Testis (tissue), 2 donors: ENCODE measurements at regions not wholly inside any gene's neighbourhood (a gene's known extent, or its start where the extent isn't known, plus 50 kb on each side); places are given as distances from the start of the nearest gene placed in this dataset.
A peak's percentile ranks its signal among the peaks of the same experiment; 100 is the strongest.

Experiments
- DNase-seq: peaks from one replicate; pipeline ENCODE4 v3.0.0-alpha.2; 2019
- H3K27ac ChIP-seq, 2 donors: fragments of 200-600 bp; sonication (generic); one replicate each; pipeline ENCODE4 v1.5.1; 2019
- H3K27me3 ChIP-seq: fragments of 200-600 bp; sonication (generic); one replicate; pipeline ENCODE4 v1.5.1; 2019
- H3K36me3 ChIP-seq: fragments of 200-600 bp; sonication (generic); one replicate; pipeline ENCODE4 v1.5.1; 2017; ENCODE audit warnings: low read depth; ENCODE audit errors: missing control alignments
- H3K4me1 ChIP-seq: fragments of 200-600 bp; sonication (generic); one replicate; pipeline ENCODE4 v1.5.1; 2019
- H3K4me3 ChIP-seq, 2 donors: fragments of 200-600 bp; sonication (generic); one replicate each; pipeline ENCODE4 v1.5.1; 2017 to 2019
- H3K9me3 ChIP-seq: fragments of 200-600 bp; sonication (generic); one replicate; pipeline ENCODE4 v1.5.1; 2017
- POLR2A ChIP-seq: fragments of 450-650 bp; IDR thresholded peaks from one replicate; pipeline ENCODE4 v1.6.1; 2017; ENCODE audit warnings: antibody characterized with exemption, mild to moderate bottlenecking, moderate library complexity
- WGBS, 2 donors: methylation state at CpG; one replicate each; pipeline ENCODE4 v1.1.5; 2018; 5-methylcytosine and 5-hydroxymethylcytosine counted together
- intact Hi-C: fragments of 100-400 bp; cut with DNase I; formaldehyde crosslinking; loops from one replicate; pipeline ENCODE4 v1.15.1; 2023; ENCODE audit warnings: low total_unique reads
- TF ChIP-seq, protein P1 (sequence below), 3 experiments: fragments of 450-650 bp in 2 of 3; fragments of 200-600 bp in 1 of 3; sonication (generic) in 1 of 3; IDR thresholded peaks; one replicate each; pipeline ENCODE4 v1.5.1; 2016 to 2019; ENCODE audit warnings: antibody characterized with exemption in 3 of 3, mild to moderate bottlenecking in 2 of 3, moderate library complexity in 1 of 3

DNA sequence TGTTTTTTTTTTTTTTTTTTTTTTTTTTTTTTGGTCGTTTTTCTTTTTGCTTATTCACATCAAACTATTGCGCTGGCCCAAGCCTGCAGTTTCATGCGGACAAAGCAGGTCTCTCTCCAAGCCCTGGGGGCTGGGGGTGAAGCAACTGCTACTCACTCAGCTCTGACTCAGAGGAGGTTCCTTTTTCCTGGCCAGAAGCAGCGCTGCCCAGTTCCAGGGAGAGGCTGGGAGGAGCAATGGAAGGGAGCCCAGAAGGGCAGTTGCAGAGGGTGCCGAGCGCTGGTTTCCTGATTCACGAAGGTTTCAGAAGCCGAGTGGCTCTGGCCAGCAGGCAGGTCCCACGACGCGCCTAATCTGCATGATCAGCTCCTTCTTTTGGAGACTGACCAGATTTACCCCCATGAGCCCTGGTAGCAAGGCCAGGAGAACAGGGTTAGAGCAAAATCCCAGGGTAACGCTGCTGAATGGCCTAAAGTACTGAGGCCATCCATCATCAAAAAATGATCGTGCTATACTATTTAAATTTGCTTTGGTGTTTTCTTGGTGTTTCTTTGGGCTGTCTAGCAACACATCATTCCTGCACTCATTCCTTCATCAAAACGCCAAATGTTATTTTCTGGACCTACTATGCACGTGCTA, 144.7 kb upstream of the SOX9 start:
- Histone ChIP-seq H3K4me1 (no peaks in the 10 kb centered on the region), H3K9me3 (no peaks in the 10 kb centered on the region), H3K4me3 (no peak overlapping the region), H3K36me3 (no peaks in the 10 kb centered on the region), H3K27ac (no peak overlapping the region), H3K27me3 (no peaks in the 10 kb centered on the region)
- intact Hi-C loops = no loop called here
- peak; percentile 47 for DNase-seq
- no peak for TF ChIP-seq POLR2A
- TF ChIP-seq, protein P1, sequence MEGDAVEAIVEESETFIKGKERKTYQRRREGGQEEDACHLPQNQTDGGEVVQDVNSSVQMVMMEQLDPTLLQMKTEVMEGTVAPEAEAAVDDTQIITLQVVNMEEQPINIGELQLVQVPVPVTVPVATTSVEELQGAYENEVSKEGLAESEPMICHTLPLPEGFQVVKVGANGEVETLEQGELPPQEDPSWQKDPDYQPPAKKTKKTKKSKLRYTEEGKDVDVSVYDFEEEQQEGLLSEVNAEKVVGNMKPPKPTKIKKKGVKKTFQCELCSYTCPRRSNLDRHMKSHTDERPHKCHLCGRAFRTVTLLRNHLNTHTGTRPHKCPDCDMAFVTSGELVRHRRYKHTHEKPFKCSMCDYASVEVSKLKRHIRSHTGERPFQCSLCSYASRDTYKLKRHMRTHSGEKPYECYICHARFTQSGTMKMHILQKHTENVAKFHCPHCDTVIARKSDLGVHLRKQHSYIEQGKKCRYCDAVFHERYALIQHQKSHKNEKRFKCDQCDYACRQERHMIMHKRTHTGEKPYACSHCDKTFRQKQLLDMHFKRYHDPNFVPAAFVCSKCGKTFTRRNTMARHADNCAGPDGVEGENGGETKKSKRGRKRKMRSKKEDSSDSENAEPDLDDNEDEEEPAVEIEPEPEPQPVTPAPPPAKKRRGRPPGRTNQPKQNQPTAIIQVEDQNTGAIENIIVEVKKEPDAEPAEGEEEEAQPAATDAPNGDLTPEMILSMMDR (IDR thresholded peaks at IDR 0.05) = no peak
- WGBS, 2 donors = 12 to 35% methylated on average over 13 to 15 of the region's 15 CpGs

DNA sequence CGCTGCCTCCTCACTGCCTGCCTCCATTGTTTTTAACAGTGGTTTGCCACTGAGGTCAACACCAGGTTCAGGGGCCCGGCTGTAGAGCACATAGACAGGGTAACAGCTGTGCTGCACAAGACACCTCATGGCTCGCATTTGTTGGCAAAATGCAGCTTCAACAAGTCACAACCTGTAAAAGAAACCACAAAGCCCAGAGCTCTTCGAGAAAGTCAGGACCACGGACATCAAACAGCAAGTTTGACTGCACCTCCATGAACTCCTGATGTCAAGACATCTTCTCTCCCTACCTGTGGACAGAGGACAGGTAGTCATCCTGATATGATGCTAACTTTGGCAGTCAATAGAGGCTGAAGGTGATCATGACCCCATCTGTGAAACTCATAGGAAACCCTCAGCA, 142.4 kb upstream of the SOX9 start:
- 59 to 93% methylated on average over 4 to 5 of the region's 5 CpGs for WGBS, 2 donors
- Histone ChIP-seq H3K36me3 (no peaks in the 10 kb centered on the region), H3K27me3 (no peaks in the 10 kb centered on the region), H3K4me3 (no peak overlapping the region), H3K4me1 (no peaks in the 10 kb centered on the region), H3K9me3 (no peaks in the 10 kb centered on the region), H3K27ac (no peak overlapping the region)
- intact Hi-C loops = no loop called here
- DNase-seq = no peak
- TF ChIP-seq, protein P1 (IDR thresholded peaks at IDR 0.05) = no peak
- no peak for TF ChIP-seq POLR2A

DNA sequence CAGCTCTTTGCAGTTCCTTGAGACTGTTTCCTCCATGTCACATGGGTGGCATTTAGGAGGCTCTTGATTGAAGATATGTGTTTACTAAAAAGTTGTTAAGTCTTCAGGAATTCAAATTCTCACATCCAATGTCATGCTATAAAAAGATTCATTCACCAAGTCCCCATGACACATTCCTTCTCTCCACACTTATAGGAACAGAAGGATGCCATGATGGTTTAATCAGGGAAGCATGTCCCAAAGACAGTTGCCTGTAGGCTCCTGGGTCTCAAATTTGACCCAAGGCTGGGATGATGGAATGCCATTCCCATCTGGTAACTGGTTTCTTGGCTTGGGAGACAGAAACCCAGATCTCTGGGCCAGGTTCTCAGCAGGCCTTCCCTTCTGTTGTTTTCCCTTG, 140.6 kb upstream of the SOX9 start:
- no peaks in the 10 kb centered on the region for H3K27me3 ChIP-seq
- no peaks in the 10 kb centered on the region for H3K36me3 ChIP-seq
- intact Hi-C loops = no loop called here
- H3K4me1 ChIP-seq = no peaks in the 10 kb centered on the region
- no peak overlapping the region for H3K4me3 ChIP-seq
- no peak overlapping the region for H3K27ac ChIP-seq
- TF ChIP-seq POLR2A = no peak
- TF ChIP-seq, protein P1 (IDR thresholded peaks at IDR 0.05) = no peak
- DNase-seq = no peak
- H3K9me3 ChIP-seq = no peaks in the 10 kb centered on the region

DNA sequence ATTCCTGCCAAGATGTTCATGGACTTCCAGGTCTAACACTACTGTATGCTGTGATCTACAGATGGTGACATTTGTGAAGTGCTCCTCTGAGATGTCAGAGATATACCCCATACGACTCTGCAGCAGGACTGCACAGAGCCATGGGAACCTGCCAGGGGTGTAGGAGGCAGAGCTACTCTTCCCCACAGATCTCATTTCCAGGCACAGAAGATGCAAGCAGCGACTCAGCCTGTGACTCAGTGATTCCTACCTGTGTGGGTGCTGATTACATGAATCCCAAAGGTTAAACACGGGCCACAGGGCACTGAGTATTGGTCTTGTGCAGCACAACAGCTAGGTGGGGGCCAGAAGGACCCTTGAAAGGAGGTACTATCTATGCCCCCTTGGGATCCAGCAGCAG, 137.0 kb upstream of the SOX9 start:
- Histone ChIP-seq H3K36me3 (no peaks in the 10 kb centered on the region), H3K4me3 (no peak overlapping the region), H3K4me1 (no peaks in the 10 kb centered on the region), H3K27me3 (no peaks in the 10 kb centered on the region), H3K9me3 (no peaks in the 10 kb centered on the region), H3K27ac (no peak overlapping the region)
- TF ChIP-seq POLR2A = no peak
- TF ChIP-seq, protein P1 (IDR thresholded peaks at IDR 0.05) = no peak
- DNase-seq = no peak
- intact Hi-C loops = no loop called here
- WGBS, 2 donors = 56 to 72% methylated on average over 3 of the region's 3 CpGs
